ENCODE measurements at regions not wholly inside any gene's neighbourhood (a gene's known extent, or its start where the extent isn't known, plus 50 kb on each side); places are given as distances from the start of the nearest gene placed in this dataset.
"Not testable (repeated sequence)": the region's sequence is repeated elsewhere in the genome, so short reads cannot be mapped to it uniquely, and the experiment has no call there.

- DNase-seq (ENCODE audit: low spot score) = not testable (repeated sequence)
These were observed 211.5 kb downstream of the BANP start for GRCh38 chr16:88162778-88163177.

GRCh38 chr16:88164196-88165039, 213.2 kb downstream of the BANP start:
- not testable (repeated sequence) for DNase-seq (ENCODE audit: low spot score)

- DNase-seq (ENCODE audit: low spot score) = not testable (repeated sequence)
These were observed 213.9 kb downstream of the BANP start for GRCh38 chr16:88165040-88165544.

- DNase-seq (ENCODE audit: low spot score) = not testable (repeated sequence)
These were observed 214.4 kb downstream of the BANP start for GRCh38 chr16:88165683-88166082.

GRCh38 chr16:88166209-88166773, 215.1 kb downstream of the BANP start:
- DNase-seq (ENCODE audit: low spot score) = not testable (repeated sequence)

GRCh38 chr16:88167798-88168556, 214.8 kb upstream of the ZNF469 start:
- DNase-seq (ENCODE audit: low spot score) = not testable (repeated sequence)

GRCh38 chr16:88168557-88168949, 214.2 kb upstream of the ZNF469 start:
- not testable (repeated sequence) for DNase-seq (ENCODE audit: low spot score)

GRCh38 chr16:88169136-88169830, 213.5 kb upstream of the ZNF469 start:
- DNase-seq (ENCODE audit: low spot score) = not testable (repeated sequence)

GRCh38 chr16:88169831-88170165, 213.0 kb upstream of the ZNF469 start:
- not testable (repeated sequence) for DNase-seq (ENCODE audit: low spot score)

GRCh38 chr16:88170528-88170991, 212.2 kb upstream of the ZNF469 start:
- DNase-seq (ENCODE audit: low spot score) = no peak

GRCh38 chr16:88171126-88171525, 211.6 kb upstream of the ZNF469 start:
- not testable (repeated sequence) for DNase-seq (ENCODE audit: low spot score)

GRCh38 chr16:88176184-88176583, 206.6 kb upstream of the ZNF469 start:
- not testable (repeated sequence) for DNase-seq (ENCODE audit: low spot score)

GRCh38 chr16:88176591-88177180, 206.1 kb upstream of the ZNF469 start:
- not testable (repeated sequence) for DNase-seq (ENCODE audit: low spot score)

GRCh38 chr16:88178251-88178650, 204.5 kb upstream of the ZNF469 start:
- DNase-seq (ENCODE audit: low spot score) = not testable (repeated sequence)

GRCh38 chr16:88178896-88179295, 203.9 kb upstream of the ZNF469 start:
- DNase-seq (ENCODE audit: low spot score) = not testable (repeated sequence)

GRCh38 chr16:88182967-88183881, 199.5 kb upstream of the ZNF469 start:
- DNase-seq (ENCODE audit: low spot score) = not testable (repeated sequence)

- DNase-seq (ENCODE audit: low spot score) = not testable (repeated sequence)
These were observed 198.7 kb upstream of the ZNF469 start for GRCh38 chr16:88184053-88184452.

- DNase-seq (ENCODE audit: low spot score) = not testable (repeated sequence)
These were observed 198.0 kb upstream of the ZNF469 start for GRCh38 chr16:88184566-88185355.

- not testable (repeated sequence) for DNase-seq (ENCODE audit: low spot score)
These were observed 197.4 kb upstream of the ZNF469 start for GRCh38 chr16:88185406-88185805.
